Mesenchymal stem cell (in vitro differentiated cells and primary cell): ENCODE measurements at regions not wholly inside any gene's neighbourhood (a gene's known extent, or its start where the extent isn't known, plus 50 kb on each side); places are given as distances from the start of the nearest gene placed in this dataset.
"Not testable (repeated sequence)": the region's sequence is repeated elsewhere in the genome, so short reads cannot be mapped to it uniquely, and the experiment has no call there.

Source experiments
- DNase-seq: peaks from one replicate; pipeline ENCODE4 v3.0.0-alpha.2; 2013
- H2AFZ ChIP-seq: one replicate; pipeline ENCODE4 v1.6.1; 2013; ENCODE audit warnings: low read depth, mild to moderate bottlenecking, control low read depth, inconsistent platforms, low read length, moderate library complexity
- H2AK5ac ChIP-seq: 2 replicates; pipeline ENCODE4 v1.6.1; 2013; ENCODE audit warnings: low read length, moderate library complexity, mild to moderate bottlenecking, inconsistent platforms; ENCODE audit not compliant: severe bottlenecking
- H2BK120ac ChIP-seq: one replicate; pipeline ENCODE4 v1.6.1; 2013; ENCODE audit warnings: low read depth, mild to moderate bottlenecking, inconsistent platforms, low read length, moderate library complexity
- H2BK12ac ChIP-seq, 2 experiments: one replicate each; pipeline ENCODE4 v1.6.1; 2013; ENCODE audit warnings: inconsistent platforms in 2 of 2, low read length in 2 of 2, mild to moderate bottlenecking in 2 of 2, moderate library complexity in 2 of 2, control low read depth in 1 of 2
- H2BK15ac ChIP-seq: one replicate; pipeline ENCODE4 v1.6.1; 2013; ENCODE audit warnings: mild to moderate bottlenecking, low read depth, inconsistent platforms; ENCODE audit not compliant: poor library complexity, severe bottlenecking
- H2BK5ac ChIP-seq: 2 replicates; pipeline ENCODE4 v1.6.1; 2013; ENCODE audit warnings: low read depth, mild to moderate bottlenecking, low read length, control low read depth, inconsistent platforms; ENCODE audit not compliant: poor library complexity, severe bottlenecking
- H3K14ac ChIP-seq, 2 experiments: one replicate each; pipeline ENCODE4 v1.6.1; 2013; ENCODE audit warnings: inconsistent platforms in 2 of 2, low read length in 2 of 2, control low read depth in 1 of 2, mild to moderate bottlenecking in 1 of 2, moderate library complexity in 1 of 2
- H3K18ac ChIP-seq, 2 experiments: one replicate each; pipeline ENCODE4 v1.6.1; 2013; ENCODE audit warnings: inconsistent platforms in 2 of 2, low read length in 2 of 2, control low read depth in 1 of 2, low read depth in 1 of 2, mild to moderate bottlenecking in 1 of 2
- H3K23ac ChIP-seq, 2 experiments: one replicate each; pipeline ENCODE4 v1.6.1; 2013; ENCODE audit warnings: inconsistent platforms in 2 of 2, low read length in 2 of 2, mild to moderate bottlenecking in 2 of 2, moderate library complexity in 2 of 2, control low read depth in 1 of 2
- H3K27ac ChIP-seq: 2 replicates; pipeline ENCODE4 v1.5.1; 2013; ENCODE audit warnings: mild to moderate bottlenecking, moderate library complexity, low read length, control low read depth, inconsistent platforms; ENCODE audit not compliant: poor library complexity, severe bottlenecking
- H3K27me3 ChIP-seq, 2 experiments: 2 replicates each; pipeline versions ENCODE4 v1.6.1 to v1.7.0; 2013; ENCODE audit warnings: low read length in 2 of 2, mild to moderate bottlenecking in 2 of 2, moderate library complexity in 2 of 2, control low read depth in 1 of 2, inconsistent platforms in 1 of 2; ENCODE audit not compliant: control insufficient read depth in 1 of 2, insufficient read depth in 1 of 2
- H3K36me3 ChIP-seq, 2 experiments: 2 replicates each; pipeline versions ENCODE4 v1.6.1 to v1.7.0; 2013; ENCODE audit warnings: low read length in 2 of 2, control low read depth in 1 of 2, inconsistent platforms in 1 of 2, low read depth in 1 of 2, mild to moderate bottlenecking in 1 of 2; ENCODE audit not compliant: insufficient read depth in 2 of 2, control insufficient read depth in 1 of 2
- H3K4ac ChIP-seq, 2 experiments: one replicate each; pipeline ENCODE4 v1.6.1; 2013; ENCODE audit warnings: inconsistent platforms in 2 of 2, low read length in 2 of 2, mild to moderate bottlenecking in 2 of 2, moderate library complexity in 2 of 2, control low read depth in 1 of 2, low read depth in 1 of 2
- H3K4me1 ChIP-seq: 2 replicates; pipeline ENCODE4 v1.6.1; 2013; ENCODE audit warnings: low read depth, low read length, control low read depth; ENCODE audit not compliant: control insufficient read depth, insufficient read depth
- H3K4me2 ChIP-seq: 2 replicates; pipeline ENCODE4 v1.6.1; 2013; ENCODE audit warnings: low read length, mild to moderate bottlenecking, inconsistent platforms; ENCODE audit not compliant: poor library complexity, severe bottlenecking
- H3K4me3 ChIP-seq, 2 experiments: 2 replicates each; pipeline versions ENCODE4 v1.5.1 to v1.7.0; 2013; ENCODE audit warnings: low read length in 2 of 2, mild to moderate bottlenecking in 2 of 2, control low read depth in 1 of 2, low read depth in 1 of 2; ENCODE audit not compliant: insufficient read depth in 1 of 2
- H3K79me1 ChIP-seq: replicated peaks from 2 replicates; pipeline ENCODE4 v1.6.1; 2013; ENCODE audit warnings: mild to moderate bottlenecking, control low read depth, low read length, inconsistent platforms; ENCODE audit not compliant: poor library complexity, severe bottlenecking
- H3K9ac ChIP-seq: 2 replicates; pipeline ENCODE4 v1.7.0; 2013; ENCODE audit warnings: mild to moderate bottlenecking, low read length, moderate library complexity
- H3K9me3 ChIP-seq: 2 replicates; pipeline ENCODE4 v1.7.0; 2013; ENCODE audit warnings: mild to moderate bottlenecking, low read length; ENCODE audit not compliant: control insufficient read depth
- H4K8ac ChIP-seq: one replicate; pipeline ENCODE4 v1.6.1; 2013; ENCODE audit warnings: inconsistent platforms, mild to moderate bottlenecking, low read length, moderate library complexity
- H4K91ac ChIP-seq: one replicate; pipeline ENCODE4 v1.6.1; 2013; ENCODE audit warnings: mild to moderate bottlenecking, low read length, inconsistent platforms
- WGBS: methylation state at CpG from one replicate; pipeline ENCODE4 v1.1.7; 2013; ENCODE audit warnings: mixed read lengths; 5-methylcytosine and 5-hydroxymethylcytosine counted together

DNA sequence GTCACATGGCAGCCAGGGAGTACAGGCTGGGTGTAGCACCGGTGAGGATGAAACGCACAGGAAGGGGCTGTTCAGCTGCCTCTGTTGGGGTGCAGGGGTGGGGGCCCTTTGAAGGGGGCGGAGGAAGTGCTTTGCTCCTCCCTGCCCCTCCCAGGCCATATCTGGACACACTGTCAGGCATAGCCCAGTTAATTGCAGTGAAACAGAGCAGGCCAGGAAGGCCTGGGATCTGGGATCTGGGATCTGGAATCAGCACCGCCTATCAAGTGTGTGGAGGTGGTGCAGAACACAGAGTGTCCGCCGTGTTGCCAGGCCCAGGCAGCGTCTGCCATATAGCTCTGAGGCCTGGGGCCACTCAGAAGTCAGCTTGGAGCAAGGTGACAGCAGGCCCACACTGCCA, 85.5 kb upstream of the EPCAM start:
- H3K4me1 ChIP-seq = peaks cover 3% of the 10 kb centered on the region
- H3K4me2 ChIP-seq = no peak overlapping the region
- H4K91ac ChIP-seq = no peak overlapping the region
- H2BK120ac ChIP-seq = no peak overlapping the region
- H2BK15ac ChIP-seq = no peak overlapping the region
- H2BK12ac ChIP-seq = no peak overlapping the region
- no peak for DNase-seq
- H2BK5ac ChIP-seq = no peak overlapping the region
- no peaks in the 10 kb centered on the region for H3K9me3 ChIP-seq
- H3K36me3 ChIP-seq = no peaks in the 10 kb centered on the region
- H3K23ac ChIP-seq = no peak overlapping the region
- no peak overlapping the region for H4K8ac ChIP-seq
- no peaks in the 10 kb centered on the region for H3K79me1 ChIP-seq
- no peak overlapping the region for H3K18ac ChIP-seq
- H3K27ac ChIP-seq = no peak overlapping the region
- H2AK5ac ChIP-seq = no peak overlapping the region
- H3K9ac ChIP-seq = no peak overlapping the region
- no peak overlapping the region for H2AFZ ChIP-seq
- WGBS = 87% methylated on average over 4 of the region's 7 CpGs
- H3K14ac ChIP-seq = no peak overlapping the region
- H3K4me3 ChIP-seq = no peak overlapping the region
- no peaks in the 10 kb centered on the region for H3K27me3 ChIP-seq
- H3K4ac ChIP-seq = no peak overlapping the region

DNA sequence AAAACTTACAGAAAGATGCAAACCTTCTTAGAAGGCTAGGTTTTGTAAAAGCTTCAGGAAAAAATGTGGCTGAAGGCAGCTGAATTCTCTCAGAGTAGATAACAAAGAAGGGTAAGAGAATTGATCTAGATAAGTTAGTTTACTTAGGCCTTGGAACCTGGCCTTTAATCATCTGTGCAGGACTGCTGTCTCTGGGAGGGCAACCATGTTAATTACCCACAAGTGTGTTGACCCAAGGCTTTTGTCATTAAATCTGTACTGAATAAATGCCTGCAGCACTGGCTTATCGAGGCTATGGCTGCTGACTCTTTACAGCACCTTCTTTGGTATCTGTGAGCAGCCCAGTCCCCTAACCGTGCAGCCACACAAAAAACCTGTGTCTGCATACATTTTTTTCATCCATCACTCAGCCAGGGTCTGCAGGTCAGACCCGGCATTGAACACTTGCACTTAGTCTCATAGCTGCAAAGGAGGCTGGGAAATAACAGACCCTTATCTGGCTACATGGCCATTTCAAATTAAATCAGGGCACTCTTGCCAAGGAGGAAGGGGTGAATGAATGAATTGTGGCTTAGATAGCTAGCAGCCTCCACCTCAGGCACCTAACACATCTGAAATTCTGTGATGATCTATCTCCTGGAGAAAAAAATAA, 86.4 kb upstream of the EPCAM start:
- Histone ChIP-seq H3K27me3 (no peaks in the 10 kb centered on the region), H4K91ac (no peak overlapping the region), H2AFZ (peak overlapping the region; percentile 31), H2BK15ac (no peak overlapping the region), H2BK120ac (peak overlapping the region; percentile 22), H2BK12ac (no peak overlapping the region), H3K23ac (no peak overlapping the region), H3K27ac (no peak overlapping the region), H3K79me1 (no peaks in the 10 kb centered on the region), H3K4ac (no peak overlapping the region), H3K4me3 (no peak overlapping the region), H3K18ac (peak overlapping the region in 1 of 2 experiments; percentile 26), H3K9me3 (no peaks in the 10 kb centered on the region), H2AK5ac (no peak overlapping the region), H3K14ac (no peak overlapping the region), H3K36me3 (no peaks in the 10 kb centered on the region), H3K9ac (no peak overlapping the region), H4K8ac (no peak overlapping the region), H3K4me1 (peaks cover 3% of the 10 kb centered on the region), H2BK5ac (no peak overlapping the region), H3K4me2 (no peak overlapping the region)
- no peak for DNase-seq
- 91% methylated on average over 3 of the region's 3 CpGs for WGBS

DNA sequence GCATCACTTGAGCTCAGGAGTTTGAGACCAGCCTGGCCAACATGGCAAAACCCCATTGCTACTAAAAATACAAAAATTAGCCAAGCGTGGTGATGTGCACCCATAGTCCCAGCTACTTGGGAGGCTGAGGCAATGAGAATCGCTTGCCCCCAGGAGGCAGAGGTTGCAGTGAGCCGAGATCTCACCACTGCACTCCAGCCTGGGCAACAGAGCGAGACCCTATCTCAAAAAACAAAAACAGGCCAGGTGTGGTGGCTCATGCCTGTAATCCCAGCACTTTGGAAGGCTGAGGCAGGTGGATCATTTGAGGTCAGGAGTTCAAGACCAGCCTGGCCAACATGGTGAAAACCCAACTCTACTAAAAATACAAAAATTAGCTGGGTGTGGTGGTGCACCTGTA, 89.6 kb upstream of the EPCAM start:
- H3K23ac ChIP-seq, H2BK12ac ChIP-seq, H3K4me1 ChIP-seq, H3K9ac ChIP-seq, H4K8ac ChIP-seq, H3K36me3 ChIP-seq, H2AFZ ChIP-seq, DNase-seq, H4K91ac ChIP-seq, H3K4ac ChIP-seq, H3K9me3 ChIP-seq, H2AK5ac ChIP-seq, H2BK5ac ChIP-seq, H3K27me3 ChIP-seq, H3K4me2 ChIP-seq, H2BK15ac ChIP-seq, H3K27ac ChIP-seq, H3K14ac ChIP-seq, H3K79me1 ChIP-seq, H3K18ac ChIP-seq, H2BK120ac ChIP-seq, H3K4me3 ChIP-seq: not testable (repeated sequence)
- WGBS = 98% methylated on average over 3 of the region's 4 CpGs

DNA sequence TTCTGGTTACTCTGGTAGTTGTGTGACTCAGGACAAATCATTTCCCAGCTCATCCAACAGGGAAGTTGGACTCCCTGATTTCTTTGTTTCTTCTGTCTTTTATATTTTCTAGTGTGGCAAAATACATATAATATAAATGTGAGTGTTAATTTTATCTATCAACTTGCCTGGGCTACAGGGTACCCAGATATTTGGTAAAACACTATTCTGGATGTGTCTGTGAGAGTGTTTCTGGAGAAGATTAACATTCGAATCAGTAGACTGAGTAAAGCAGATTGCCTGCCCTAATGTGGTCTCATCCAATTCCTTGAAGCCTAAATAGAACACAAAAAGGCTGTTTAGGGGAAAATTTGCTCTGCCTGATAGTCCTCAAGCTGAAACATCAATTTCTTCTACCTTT, 91.1 kb upstream of the EPCAM start:
- 88% methylated on average over 1 of the region's 1 CpG for WGBS
- Histone ChIP-seq H3K4me2 (no peak overlapping the region), H2AK5ac (no peak overlapping the region), H3K27me3 (no peaks in the 10 kb centered on the region), H3K4me3 (no peak overlapping the region), H3K9me3 (no peaks in the 10 kb centered on the region), H2BK12ac (no peak overlapping the region), H3K18ac (no peak overlapping the region), H3K36me3 (no peaks in the 10 kb centered on the region), H3K9ac (no peak overlapping the region), H3K14ac (no peak overlapping the region), H2BK15ac (no peak overlapping the region), H3K27ac (no peak overlapping the region), H3K23ac (no peak overlapping the region), H3K79me1 (no peaks in the 10 kb centered on the region), H3K4ac (no peak overlapping the region), H3K4me1 (peaks cover 6% of the 10 kb centered on the region), H4K91ac (no peak overlapping the region), H4K8ac (no peak overlapping the region), H2BK120ac (no peak overlapping the region), H2AFZ (no peak overlapping the region), H2BK5ac (no peak overlapping the region)
- no peak for DNase-seq
